ENCODE measurements at regions not wholly inside any gene's neighbourhood (a gene's known extent, or its start where the extent isn't known, plus 50 kb on each side); places are given as distances from the start of the nearest gene placed in this dataset.
A peak's percentile ranks its signal among the peaks of the same experiment; 100 is the strongest.
"Not testable (repeated sequence)": the region's sequence is repeated elsewhere in the genome, so short reads cannot be mapped to it uniquely, and the experiment has no call there.

GRCh38 chr4:43089730-43090129 is 197.2 kb downstream of the GRXCR1 start:
- no peak for DNase-seq

- no peak for DNase-seq
Observed at GRCh38 chr4:43103048-43103447, 210.5 kb downstream of the GRXCR1 start.

GRCh38 chr4:43112139-43112538 is 219.6 kb downstream of the GRXCR1 start:
- DNase-seq, result no peak

GRCh38 chr4:43113196-43113595 is 220.7 kb downstream of the GRXCR1 start:
- no peak for DNase-seq

GRCh38 chr4:43126595-43126994 is 234.1 kb downstream of the GRXCR1 start:
- DNase-seq, result no peak

- no peak for DNase-seq
Observed at GRCh38 chr4:43130228-43131021, 237.9 kb downstream of the GRXCR1 start.

GRCh38 chr4:43132010-43132582 is 239.6 kb downstream of the GRXCR1 start:
- DNase-seq, result peak; percentile 14

GRCh38 chr4:43133566-43133965 is 241.1 kb downstream of the GRXCR1 start:
- DNase-seq, result no peak

- no peak for DNase-seq
Observed at GRCh38 chr4:43136752-43137151, 244.2 kb downstream of the GRXCR1 start.

GRCh38 chr4:43146198-43146597 is 253.7 kb downstream of the GRXCR1 start:
- no peak for DNase-seq

GRCh38 chr4:43148481-43148880 is 256.0 kb downstream of the GRXCR1 start:
- no peak for DNase-seq

- DNase-seq, result no peak
Observed at GRCh38 chr4:43163101-43163792, 270.7 kb downstream of the GRXCR1 start.

- DNase-seq, result no peak
Observed at GRCh38 chr4:43189741-43190140, 297.2 kb downstream of the GRXCR1 start.

- DNase-seq, result not testable (repeated sequence)
Observed at GRCh38 chr4:43212576-43212975, 320.1 kb downstream of the GRXCR1 start.

- no peak for DNase-seq
Observed at GRCh38 chr4:43223820-43224219, 331.3 kb downstream of the GRXCR1 start.

GRCh38 chr4:43224559-43224958 is 332.0 kb downstream of the GRXCR1 start:
- no peak for DNase-seq

- no peak for DNase-seq
Observed at GRCh38 chr4:43233321-43233720, 340.8 kb downstream of the GRXCR1 start.

GRCh38 chr4:43234626-43235415 is 342.3 kb downstream of the GRXCR1 start:
- no peak for DNase-seq

- DNase-seq, result no peak
Observed at GRCh38 chr4:43238008-43238407, 345.5 kb downstream of the GRXCR1 start.

GRCh38 chr4:43238585-43238984 is 346.1 kb downstream of the GRXCR1 start:
- DNase-seq, result no peak

GRCh38 chr4:43241104-43241503 is 348.6 kb downstream of the GRXCR1 start:
- no peak for DNase-seq

- DNase-seq, result no peak
Observed at GRCh38 chr4:43242606-43243005, 350.1 kb downstream of the GRXCR1 start.

GRCh38 chr4:43243433-43244116 is 351.1 kb downstream of the GRXCR1 start:
- no peak for DNase-seq

All from stimulated activated CD4-positive, alpha-beta T cell treated with anti-CD3 and anti-CD28 coated beads, Interleukin-4, amount 100 ng/mL, for 24 hours (primary cell).